Left kidney (tissue), 1 donor: ENCODE measurements at regions not wholly inside any gene's neighbourhood (a gene's known extent, or its start where the extent isn't known, plus 50 kb on each side); places are given as distances from the start of the nearest gene placed in this dataset.
"Not testable (repeated sequence)": the region's sequence is repeated elsewhere in the genome, so short reads cannot be mapped to it uniquely, and the experiment has no call there.

Experiments used
- DNase-seq: peaks from one replicate; pipeline ENCODE4 v3.0.0-alpha.2; 2013

DNA sequence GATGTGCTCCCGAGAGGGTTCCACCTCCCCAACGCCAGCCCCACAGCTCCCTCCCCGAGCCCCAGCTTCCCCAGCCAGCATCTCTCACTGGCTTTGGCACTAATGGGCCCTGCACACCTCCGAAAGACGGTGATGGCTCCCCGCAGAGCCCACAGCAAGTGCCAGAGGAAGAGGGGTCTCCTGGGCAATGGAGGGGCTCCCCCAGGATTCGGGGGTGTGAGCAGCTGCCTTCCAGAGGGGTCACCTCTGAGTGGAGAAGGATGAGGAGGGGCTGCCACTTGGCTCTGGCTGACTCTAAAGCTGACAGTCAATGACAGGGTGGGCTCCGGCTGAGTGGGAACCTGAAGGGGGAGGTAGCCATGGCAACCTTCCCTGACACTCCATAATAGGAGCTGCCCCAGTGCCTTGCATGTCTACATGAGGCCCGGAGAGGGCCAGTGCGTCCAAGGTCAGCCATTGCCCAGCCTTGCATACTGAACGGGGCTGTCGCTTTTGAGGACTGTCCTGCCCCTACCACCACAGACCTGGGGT, 98.6 kb upstream of the SYT13 start:
- no peak for DNase-seq

DNA sequence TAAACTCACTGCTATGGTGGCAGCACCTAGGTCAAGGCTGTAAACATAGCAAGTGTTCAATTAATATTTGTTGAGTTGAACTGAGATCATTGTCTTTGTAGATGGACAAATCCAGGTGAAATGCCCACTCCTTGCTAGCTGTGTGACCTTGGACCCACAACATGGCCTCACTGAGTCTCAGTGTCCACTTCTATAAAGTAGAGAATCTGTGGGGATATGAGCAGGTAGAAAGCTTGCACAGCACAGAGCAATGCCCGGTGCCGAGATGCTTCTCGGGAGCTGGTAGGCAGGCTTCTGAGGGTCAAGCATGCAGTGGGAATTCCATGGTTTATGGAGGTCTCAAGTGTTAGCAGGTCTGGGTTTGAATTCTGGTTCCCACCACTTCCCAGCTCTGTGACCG, 97.9 kb upstream of the SYT13 start:
- no peak for DNase-seq

DNA sequence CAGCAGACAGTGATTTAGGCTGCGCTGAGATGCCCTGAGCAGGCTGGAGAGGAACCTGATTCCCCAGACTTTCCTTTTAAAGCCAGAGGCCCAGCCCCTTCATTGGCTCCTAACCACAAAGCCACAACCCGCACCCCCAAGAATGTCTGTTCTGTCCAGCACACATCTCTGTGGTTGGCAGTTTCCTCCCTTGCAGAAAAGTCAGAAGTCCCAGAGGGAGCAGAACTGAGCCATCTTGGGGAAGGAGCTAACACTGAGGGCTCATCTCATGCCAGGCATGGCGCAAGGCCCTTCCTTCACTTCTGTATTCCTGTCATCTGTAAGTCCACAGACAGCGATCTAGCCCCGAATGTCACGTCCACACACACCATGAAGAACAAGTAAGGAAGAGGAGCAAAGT, 97.1 kb upstream of the SYT13 start:
- no peak for DNase-seq

DNA sequence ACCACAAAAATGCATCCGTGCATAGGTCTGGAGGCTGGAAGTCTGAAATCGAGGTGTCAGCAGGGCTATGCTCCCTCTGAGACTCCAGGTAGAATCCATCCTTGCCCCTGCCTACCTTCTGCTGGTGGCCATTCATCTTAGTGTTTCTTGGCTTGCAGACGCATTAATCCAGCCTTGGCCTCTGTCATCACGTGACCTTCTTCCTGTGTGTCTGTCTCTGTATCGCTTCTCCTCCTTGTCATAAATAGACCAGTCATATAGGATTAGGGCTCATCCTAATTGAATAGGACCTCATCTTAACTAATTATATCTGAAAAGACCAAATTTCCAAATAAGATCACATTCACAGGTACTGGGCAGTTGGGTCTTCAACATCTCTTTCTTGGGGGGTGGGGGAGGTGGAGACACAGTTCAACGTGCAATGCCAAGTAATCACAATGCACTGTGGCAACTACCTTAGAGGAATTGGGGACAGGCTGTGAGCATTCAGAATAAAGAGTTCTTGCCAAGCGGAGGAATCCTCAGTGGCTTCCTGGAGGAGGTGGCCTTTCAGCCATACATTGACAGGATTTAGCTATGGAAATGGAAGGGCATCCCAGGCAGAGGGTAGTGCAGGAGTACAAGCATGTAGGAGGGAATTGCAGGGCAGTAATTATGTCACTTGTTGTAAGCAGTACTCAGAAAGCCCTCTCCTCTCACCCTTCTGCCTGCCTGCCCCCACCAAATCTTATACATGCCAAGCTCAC, 96.2 kb upstream of the SYT13 start:
- no peak for DNase-seq

DNA sequence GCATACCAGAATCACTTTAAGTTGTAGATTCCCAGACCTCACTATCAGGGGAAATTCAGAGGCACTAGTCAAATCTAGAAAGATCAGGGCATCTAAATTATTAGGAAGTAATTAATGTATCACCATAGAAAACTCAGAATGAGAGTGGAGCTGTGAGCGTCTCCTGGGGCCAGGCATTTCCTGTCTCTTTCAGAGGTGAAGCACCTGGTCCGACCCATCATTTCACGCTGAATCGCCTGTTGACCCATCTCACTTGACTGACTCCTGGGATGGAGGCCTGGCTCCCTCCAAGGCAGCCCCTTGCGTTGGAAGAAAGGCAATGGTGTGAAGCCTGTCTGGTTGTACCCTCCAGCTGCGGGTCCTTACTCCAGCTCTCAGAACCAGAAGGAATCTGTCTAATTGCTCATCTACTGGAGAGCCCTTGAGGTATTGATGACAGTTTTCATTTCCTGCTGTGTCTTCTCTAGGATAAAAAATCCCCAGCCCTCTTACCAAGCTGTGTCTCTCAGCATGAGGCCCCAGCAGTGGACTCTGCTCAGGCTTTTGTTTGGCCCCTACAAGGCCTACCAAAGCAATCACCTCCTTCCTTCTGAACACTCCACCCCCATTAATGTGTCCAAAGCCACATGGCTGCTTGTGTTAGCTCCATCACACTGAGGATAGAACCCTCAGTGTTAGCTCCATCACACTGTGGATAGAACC, 93.2 kb upstream of the SYT13 start:
- no peak for DNase-seq

DNA sequence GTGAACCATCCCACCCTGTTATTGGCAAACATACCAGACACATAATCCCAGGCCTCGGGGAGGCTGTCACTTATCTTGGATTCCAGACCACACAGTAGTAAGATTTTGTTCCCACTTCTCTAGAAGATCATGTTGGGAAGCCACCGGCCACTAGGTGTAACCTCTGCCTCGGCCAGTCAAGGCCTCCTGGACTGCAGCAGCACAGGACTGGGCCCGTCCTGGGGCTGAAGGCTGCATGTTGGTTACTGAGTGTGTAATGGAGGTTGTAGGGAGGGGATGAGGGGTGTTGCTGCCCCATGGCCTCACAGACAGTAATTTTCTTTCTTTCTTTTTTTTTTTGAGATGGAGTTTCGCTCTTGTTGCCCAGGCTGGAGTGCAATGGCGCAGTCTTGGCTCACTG, 92.4 kb upstream of the SYT13 start:
- no peak for DNase-seq

DNA sequence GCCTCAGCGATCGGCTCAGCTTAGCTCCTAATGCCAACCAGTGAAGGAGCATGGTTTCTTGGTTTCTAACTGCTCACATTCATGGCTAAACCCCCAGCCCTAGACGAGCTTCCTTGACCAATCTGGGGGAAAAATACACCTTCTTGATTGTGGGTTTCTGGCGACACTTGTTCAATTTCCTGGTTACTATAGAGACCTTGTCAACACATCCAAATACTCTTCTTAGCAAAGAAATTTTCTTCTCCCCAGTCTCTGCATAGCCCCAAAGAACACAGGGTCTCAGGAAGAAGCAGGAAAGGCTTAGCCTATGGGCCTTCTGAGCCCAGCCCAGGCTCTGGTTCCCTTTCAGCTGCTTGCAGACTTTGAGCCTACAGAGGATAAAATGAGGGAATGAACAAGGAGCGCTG, 88.5 kb upstream of the SYT13 start:
- no peak for DNase-seq

DNA sequence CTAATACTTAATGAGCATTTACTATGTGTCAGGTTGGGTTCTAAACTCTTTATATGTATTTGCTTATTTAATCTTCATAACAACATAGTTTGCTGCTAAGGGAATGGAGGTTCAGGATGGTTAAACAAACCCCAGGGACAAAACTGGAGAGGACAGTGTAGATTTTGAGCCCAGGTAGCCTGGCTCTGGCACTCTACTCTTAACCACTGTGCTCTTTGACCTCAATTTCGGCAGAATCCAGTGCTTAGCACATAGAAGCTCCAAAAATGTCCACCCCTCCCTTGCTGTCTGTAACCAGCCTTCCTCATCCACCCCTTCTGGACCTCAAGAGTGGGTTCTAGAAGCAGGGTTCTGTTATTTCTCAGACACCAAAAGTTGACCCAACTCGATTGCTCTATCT, 88.0 kb upstream of the SYT13 start:
- no peak for DNase-seq

DNA sequence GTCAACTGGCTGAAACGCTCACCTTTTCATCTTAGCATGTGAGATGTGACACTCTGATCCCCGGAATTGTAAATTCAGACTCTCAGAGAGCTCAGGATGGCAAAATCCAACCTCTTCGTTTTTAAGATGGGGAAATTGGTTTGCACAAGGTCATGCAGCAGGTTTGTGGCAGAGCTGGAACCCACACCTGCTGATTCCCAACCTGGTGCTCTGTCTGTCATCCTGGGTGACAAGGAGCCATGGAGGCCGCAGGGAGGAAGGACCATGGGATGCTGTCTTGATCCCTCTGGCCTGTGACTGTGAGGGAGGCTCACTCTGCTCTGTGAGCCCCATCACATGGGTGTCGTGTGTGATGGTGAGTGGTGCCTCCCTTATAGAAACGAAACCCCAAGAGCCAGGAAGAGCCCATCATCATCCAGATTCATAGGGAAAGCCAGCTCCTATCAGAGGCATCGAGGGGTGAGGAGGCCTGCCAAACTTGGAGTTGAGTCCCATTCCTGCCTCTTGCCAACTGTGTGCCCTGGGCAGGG, 87.4 kb upstream of the SYT13 start:
- no peak for DNase-seq

DNA sequence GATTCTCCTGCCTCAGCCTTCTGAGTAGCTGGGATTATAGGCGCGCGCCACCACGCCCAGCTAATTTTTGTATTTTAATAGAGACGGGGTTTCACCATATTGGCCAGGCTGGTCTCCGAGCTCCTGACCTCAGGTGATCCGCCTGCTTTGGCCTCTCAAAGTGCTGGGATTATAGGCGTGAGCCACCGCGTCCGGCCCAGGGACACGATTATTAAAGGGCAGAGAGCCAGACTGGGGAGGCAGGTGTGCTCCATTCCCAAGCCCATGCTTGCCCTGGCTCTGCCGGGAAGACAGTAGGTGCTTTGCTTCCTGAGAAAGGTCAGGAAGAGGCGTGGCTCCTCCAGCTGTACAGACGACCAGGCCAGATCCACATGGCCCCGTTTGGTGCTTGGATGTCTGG, 86.3 kb upstream of the SYT13 start:
- not testable (repeated sequence) for DNase-seq

DNA sequence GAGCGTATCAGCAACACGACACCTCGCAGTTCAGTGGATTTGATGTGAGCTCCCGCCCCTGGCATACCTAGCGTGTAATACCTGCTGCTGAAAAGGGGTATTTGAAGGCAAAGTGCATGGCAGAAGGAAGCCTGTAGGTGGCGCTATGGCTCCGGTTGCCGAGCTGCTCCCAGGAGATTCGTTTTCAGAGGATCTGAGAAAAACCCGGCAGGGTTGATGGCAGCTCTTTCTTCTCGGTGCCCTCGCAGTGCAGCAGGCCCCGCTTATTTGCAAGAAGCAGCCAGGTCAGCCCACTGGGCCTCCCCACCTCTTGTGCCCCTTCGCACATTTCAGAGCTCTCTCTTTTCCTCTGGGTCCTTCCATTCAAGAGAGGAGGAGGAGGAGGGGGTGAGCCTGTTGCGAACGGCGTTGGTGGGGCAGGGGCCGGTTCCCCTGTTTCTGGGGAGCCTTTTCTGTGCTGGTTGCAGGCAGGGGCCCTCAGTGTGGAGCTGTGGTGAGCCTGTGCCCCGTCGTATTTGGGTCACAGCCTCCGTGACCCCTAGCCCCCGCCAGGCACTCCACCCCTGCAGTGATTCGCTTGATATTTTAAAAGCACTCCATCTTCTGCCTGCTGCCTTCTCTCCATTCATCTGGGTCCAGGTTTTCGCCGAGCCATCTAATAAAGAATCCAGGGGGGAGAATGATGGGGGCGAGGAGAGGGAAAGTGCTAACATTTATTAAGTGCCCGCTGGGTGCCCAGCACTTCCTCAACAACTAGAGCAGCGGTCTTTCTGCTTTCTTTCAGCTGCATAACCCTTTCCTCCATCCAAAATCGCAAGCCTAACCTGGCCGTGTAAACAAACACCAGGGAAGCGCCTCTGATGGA, 85.3 kb upstream of the SYT13 start:
- DNase-seq: peak; percentile 83

DNA sequence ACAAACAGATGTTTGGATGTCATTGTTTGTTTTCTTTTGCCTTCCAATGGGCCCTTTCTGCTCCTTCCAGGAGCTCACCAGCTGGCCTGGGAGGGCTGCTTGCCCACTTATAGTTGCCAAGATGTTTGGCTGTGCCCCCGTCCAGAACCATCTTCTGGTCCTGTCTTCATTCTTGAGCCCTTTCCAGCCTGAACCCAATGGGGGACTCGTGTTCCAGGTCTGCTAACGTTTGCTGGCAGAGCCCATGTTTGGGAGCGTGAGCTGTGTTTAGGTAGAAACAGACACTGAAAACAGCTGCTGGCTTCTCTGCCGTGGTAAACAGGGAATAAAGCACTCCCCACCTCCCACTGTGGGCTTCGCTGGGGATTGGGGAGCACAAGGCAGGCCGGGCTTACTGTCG, 83.2 kb upstream of the SYT13 start:
- DNase-seq: no peak

DNA sequence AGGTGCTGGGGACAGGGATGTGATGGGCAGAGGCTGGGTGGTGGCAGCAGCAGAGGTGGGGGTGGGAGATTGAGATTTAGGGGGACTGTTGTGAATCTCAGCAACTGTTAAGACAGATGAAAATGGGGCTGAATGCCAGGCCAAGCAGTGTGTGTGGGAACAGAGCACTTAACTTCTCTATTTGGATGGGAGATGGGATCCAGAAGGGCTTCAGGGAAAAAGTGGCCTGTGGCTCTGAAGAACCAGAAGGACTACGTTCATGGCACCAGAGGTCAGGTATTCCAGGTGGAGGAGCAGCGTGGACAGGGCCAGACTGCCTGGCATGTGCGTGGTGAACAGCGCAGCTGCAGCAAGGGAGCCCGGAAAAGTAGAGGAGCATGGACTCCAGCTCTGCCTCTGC, 82.6 kb upstream of the SYT13 start:
- DNase-seq: no peak

DNA sequence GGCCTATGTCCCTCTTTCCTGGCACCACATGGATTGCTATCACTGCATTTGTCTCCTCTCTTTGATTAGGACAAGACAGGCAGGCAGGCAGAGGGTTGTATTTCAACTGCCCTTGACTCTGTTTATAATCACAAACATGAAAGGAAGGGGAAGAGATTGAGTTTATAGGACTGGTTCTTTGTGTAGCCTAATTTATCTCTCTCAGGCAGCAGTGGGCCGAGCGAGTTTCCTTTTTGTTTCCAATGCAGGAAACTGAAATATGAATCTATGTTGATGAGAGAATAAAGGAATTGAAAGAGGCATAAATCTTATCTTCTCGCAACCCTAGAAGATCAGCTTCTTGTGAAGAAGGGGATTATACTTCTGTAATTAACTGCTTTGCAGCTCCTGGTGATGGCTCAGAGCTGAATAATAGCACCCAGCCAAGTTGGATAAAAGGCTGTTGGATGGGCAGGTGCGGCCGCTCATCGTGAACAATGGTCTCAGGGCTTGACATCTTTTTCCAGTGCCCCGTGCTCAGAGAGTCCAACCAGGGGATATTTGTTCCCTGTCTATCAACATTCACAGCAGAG, 80.6 kb upstream of the SYT13 start:
- no peak for DNase-seq

DNA sequence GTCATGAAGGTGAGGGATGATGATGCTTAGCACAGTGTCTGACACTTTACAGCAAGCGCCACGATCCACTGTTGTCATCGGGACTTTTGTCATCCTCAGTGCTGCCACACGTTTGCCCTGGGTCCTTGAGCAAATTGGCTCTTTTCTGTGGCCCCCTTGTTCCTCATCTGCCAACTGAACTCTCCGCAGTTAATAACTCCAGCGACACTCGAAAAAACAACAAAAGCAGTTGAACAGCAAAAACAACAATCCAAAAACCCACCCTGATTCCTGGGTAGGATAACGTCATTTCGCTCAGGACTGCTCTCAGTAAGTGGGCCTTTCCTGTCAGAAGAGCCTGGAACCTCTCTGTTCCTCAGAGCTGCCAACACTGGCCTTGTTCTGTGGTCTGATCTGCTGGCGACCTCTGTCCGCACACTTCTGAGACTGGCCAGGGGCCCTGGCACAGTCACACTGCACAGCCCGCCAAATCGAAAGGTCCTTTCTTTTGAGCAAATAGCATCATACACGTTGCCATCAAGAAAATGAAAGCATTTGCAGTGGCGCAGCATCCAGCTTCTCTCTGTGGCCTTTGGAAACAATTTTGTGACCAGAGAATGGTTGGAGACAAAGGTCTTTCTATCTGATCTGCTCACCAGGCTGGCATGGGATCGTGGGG, 79.9 kb upstream of the SYT13 start:
- no peak for DNase-seq

DNA sequence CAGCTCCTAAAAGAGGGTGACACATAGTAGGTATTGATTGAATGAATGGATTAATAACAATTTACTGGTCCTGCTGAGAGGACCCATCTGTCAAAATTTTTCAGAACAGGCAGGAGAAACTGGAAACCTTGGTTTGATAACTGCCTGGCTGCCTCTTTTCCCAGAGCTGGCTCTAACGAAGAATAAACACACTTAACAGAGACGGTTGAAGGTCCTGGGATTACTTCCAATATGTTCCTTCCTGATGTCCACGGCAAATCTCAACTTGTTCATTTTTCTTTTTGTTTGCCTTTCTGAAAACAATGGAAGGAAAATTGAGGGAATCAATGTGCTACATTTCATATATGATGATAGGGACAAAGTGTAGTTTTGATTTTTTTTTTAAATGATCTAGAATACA, 76.5 kb upstream of the SYT13 start:
- no peak for DNase-seq

DNA sequence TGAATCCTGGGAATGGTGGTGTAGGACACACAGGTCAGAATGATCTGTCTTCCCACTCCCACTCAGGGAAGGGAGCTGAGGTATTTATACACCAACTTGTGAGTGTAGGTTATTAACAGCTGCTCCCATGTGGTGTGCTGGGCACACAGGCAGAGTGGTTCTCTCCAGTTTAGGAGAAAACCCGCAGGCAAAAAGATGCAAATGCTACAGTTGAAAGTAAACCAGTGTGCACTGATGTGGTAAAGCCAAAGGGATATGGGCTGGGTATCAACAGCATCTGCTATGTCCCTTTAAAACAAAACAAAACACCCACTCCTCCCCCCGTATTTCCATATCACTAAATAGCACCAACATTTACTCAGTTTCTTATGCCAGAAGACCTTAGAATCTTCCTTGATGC, 75.4 kb upstream of the SYT13 start:
- DNase-seq: no peak

DNA sequence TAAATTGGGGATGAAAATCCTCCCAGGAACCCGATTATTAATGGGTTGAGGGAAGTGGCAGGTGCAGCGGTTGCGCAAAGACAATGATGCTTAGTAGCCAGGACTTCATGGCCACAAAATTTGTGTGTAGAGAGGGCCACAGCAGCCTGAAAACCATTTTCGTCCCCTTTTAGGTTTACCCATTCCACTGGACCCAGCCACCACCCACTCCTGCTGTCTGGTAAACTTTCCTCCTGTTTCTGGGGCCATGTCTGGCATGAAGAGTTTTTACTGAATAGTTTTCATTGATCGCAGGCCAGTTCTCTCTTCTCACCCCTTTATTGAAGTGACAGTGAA, 69.5 kb upstream of the SYT13 start:
- DNase-seq: no peak

DNA sequence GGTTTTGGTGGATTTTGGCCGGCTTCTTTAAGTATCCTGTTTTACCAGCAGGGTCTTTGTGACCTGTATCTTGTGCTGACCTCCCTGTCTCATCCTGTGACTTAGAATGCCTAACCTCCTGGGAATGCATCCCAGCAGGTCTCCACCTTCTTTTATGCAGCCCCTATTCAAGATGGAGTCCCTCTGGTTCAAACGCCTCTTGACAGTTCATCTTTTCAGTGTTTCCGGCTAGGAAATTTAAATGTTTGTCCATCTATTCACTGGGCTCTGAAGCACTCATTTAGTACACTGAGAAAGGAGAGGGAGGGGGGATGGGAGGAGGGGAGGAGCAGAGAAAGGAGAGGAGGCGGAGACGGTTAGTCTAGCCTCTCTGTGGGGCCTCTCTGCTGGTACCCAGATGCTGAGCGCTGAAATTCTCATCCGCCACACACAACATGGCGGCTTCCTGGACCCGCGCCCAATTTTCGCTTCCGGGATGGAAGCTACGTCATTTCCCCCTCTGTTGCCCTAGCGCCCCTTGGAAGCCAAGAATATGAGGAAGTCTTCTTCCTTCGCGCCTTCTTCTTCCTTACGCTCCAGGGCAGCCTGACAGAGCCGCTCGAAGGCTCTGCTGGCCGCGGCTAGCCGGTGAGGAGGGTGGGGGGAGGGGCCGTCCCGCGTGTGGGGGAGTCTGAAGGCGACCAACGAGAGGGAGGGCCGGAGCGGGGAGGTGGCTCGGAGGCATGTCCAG, 69.0 kb upstream of the SYT13 start:
- DNase-seq: peak; percentile 95

DNA sequence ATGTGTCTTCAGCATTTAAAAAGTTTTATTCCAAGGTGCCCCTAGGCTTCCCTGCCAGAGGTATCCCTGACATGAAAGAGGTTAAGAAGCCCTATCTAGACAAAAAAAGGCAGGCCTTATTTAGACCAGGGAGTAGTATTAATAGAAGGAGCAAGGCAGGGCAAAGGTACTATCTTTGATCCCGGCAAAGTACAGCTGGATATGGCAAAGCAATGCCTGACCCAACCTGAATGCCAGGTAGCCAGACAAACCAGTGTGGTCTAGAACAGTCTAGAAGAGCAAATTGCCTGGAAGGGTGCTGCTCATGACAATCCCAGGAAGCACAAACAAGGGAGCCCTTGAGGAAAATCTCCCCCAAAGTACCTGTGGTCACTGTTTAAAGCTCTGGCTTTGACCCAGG, 62.6 kb upstream of the SYT13 start:
- no peak for DNase-seq
